ENCODE measurements at regions not wholly inside any gene's neighbourhood (a gene's known extent, or its start where the extent isn't known, plus 50 kb on each side); places are given as distances from the start of the nearest gene placed in this dataset.

GRCh38 chr7:43022008-43022407 lies 89.8 kb downstream of the MRPL32 start:
- TF ChIP-seq ARNTL (CRISPR knock-in tag; IDR thresholded peaks at IDR 0.05; ENCODE audit: borderline replicate concordance, low read depth) (no peak), CREB5 (CRISPR knock-in tag; IDR thresholded peaks at IDR 0.05; ENCODE audit: low read depth) (no peak), TOX (CRISPR knock-in tag; IDR thresholded peaks at IDR 0.05; ENCODE audit: borderline replicate concordance) (no peak), PATZ1 (CRISPR knock-in tag; IDR thresholded peaks at IDR 0.05; ENCODE audit: borderline replicate concordance) (no peak), OSR1 (CRISPR knock-in tag; IDR thresholded peaks at IDR 0.05) (no peak), ZFP30 (CRISPR knock-in tag; IDR thresholded peaks at IDR 0.05) (no peak), BACH2 (CRISPR knock-in tag; IDR thresholded peaks at IDR 0.05; ENCODE audit: borderline replicate concordance) (no peak)
